ENCODE measurements at regions not wholly inside any gene's neighbourhood (a gene's known extent, or its start where the extent isn't known, plus 50 kb on each side); places are given as distances from the start of the nearest gene placed in this dataset.

DNA sequence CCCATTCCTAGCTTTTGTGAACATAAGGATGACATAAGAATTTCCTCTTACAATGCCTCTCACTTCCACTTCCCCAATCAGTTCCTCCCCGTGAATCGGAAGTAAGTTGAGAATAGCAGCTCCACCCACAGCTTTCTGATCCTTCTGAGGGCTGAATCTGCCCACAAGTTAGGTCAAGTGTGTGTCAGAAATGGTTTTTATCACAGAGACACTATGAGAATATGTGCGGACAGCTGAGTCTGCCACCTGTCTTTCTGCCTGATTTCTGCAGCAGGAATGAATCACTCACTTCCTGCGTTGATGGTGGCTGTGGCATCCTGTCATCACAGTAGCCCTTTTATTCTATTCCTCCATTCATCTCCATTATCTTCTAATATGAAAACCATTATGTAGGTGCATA, 70.2 kb downstream of the RIN2 start:
- peaks cover 48 to 55% of the 10 kb centered on the region in 2 donors for H3K36me3 Mint-ChIP-seq
- H3K9me3 Mint-ChIP-seq: no peaks in the 10 kb centered on the region
- peaks cover 0 to 4% (median 0%) of the 10 kb centered on the region in 3 donors for H3K27me3 Mint-ChIP-seq (ENCODE audit: low read depth in 3 of 3)
- Histone ChIP-seq H3K9me3 (replicated peaks in 1 of 2; ENCODE audit: control insufficient read depth in 1 of 2, insufficient read depth in 1 of 2, low read length in 2 of 2) (no peaks in the 10 kb centered on the region), H3K4me2 (replicated peaks; ENCODE audit: extremely low read depth, low read length, poor library complexity, severe bottlenecking) (peak overlapping the region; percentile 2), H3K27ac (ENCODE audit: low read depth in 1 of 2, low read length in 2 of 2) (peak overlapping the region in 1 of 2 donors; percentile 42), H2AFZ (ENCODE audit: insufficient read depth, low read depth, low read length, poor library complexity, severe bottlenecking) (no peak overlapping the region), H3K4me1 (ENCODE audit: control insufficient read depth in 1 of 2, insufficient read depth in 2 of 2, low read length in 2 of 2) (peaks cover 24% of the 10 kb centered on the region in 2 donors), H3K36me3 (replicated peaks in 1 of 2; ENCODE audit: control insufficient read depth in 1 of 2, insufficient read depth in 2 of 2, low read length in 2 of 2) (no peaks in the 10 kb centered on the region), H3K79me2 (ENCODE audit: insufficient read depth, low read length) (no peaks in the 10 kb centered on the region), H3K4me3 (replicated peaks in 1 of 3; ENCODE audit: low read depth in 2 of 3, low read length in 3 of 3) (peak overlapping the region in 1 of 3 experiments; percentile 25), H3K9ac (ENCODE audit: insufficient read depth, low read length, poor library complexity, severe bottlenecking) (no peak overlapping the region), H3K27me3 (ENCODE audit: control insufficient read depth in 2 of 2, insufficient read depth in 2 of 2, low read length in 2 of 2) (no peaks in the 10 kb centered on the region), H4K20me1 (ENCODE audit: insufficient read depth, low read length) (peaks cover 4% of the 10 kb centered on the region)
- WGBS (ENCODE audit: insufficient coverage): 0% methylated on average over 1 of the region's 4 CpGs
- H3K27ac Mint-ChIP-seq: peak overlapping the region; percentile 35 to 89 (median 79)
- intact Hi-C loops (cut with micrococcal nuclease): loop anchor here in 1 of 2 donors (5.0 kb wide), 1 partner anchor 39 kb away; no protein-coding TSS in a partner anchor
- H3K4me3 Mint-ChIP-seq: peak overlapping the region; percentile 20 to 68
- H3K4me1 Mint-ChIP-seq: peaks cover 40% of the 10 kb centered on the region
- peak; percentile 80 to 95 (median 87) for DNase-seq
- TF ChIP-seq CTCF (IDR thresholded peaks at IDR 0.05): peak; percentile 45

GRCh38 chr20:19830211-19830785, 72.2 kb downstream of the RIN2 start:
- Histone ChIP-seq H3K4me1 (ENCODE audit: control insufficient read depth in 1 of 2, insufficient read depth in 2 of 2, low read length in 2 of 2) (peaks cover 24% of the 10 kb centered on the region in 2 donors), H3K36me3 (replicated peaks in 1 of 2; ENCODE audit: control insufficient read depth in 1 of 2, insufficient read depth in 2 of 2, low read length in 2 of 2) (no peaks in the 10 kb centered on the region), H2AFZ (ENCODE audit: insufficient read depth, low read depth, low read length, poor library complexity, severe bottlenecking) (no peak overlapping the region), H3K27ac (ENCODE audit: low read depth in 1 of 2, low read length in 2 of 2) (no peak overlapping the region), H3K4me3 (replicated peaks in 1 of 3; ENCODE audit: low read depth in 2 of 3, low read length in 3 of 3) (no peak overlapping the region), H3K79me2 (ENCODE audit: insufficient read depth, low read length) (no peaks in the 10 kb centered on the region), H3K4me2 (replicated peaks; ENCODE audit: extremely low read depth, low read length, poor library complexity, severe bottlenecking) (no peak overlapping the region), H3K9ac (ENCODE audit: insufficient read depth, low read length, poor library complexity, severe bottlenecking) (no peak overlapping the region), H4K20me1 (ENCODE audit: insufficient read depth, low read length) (peaks cover 4% of the 10 kb centered on the region), H3K27me3 (ENCODE audit: control insufficient read depth in 2 of 2, insufficient read depth in 2 of 2, low read length in 2 of 2) (no peaks in the 10 kb centered on the region), H3K9me3 (replicated peaks in 1 of 2; ENCODE audit: control insufficient read depth in 1 of 2, insufficient read depth in 1 of 2, low read length in 2 of 2) (no peaks in the 10 kb centered on the region)
- no peak overlapping the region for H3K27ac Mint-ChIP-seq
- peaks cover 0 to 4% (median 0%) of the 10 kb centered on the region in 3 donors for H3K27me3 Mint-ChIP-seq (ENCODE audit: low read depth in 3 of 3)
- no peak for DNase-seq
- peaks cover 34 to 43% of the 10 kb centered on the region in 2 donors for H3K36me3 Mint-ChIP-seq
- intact Hi-C loops (cut with micrococcal nuclease): no loop called here
- WGBS (ENCODE audit: insufficient coverage): 100% methylated on average over 2 of the region's 2 CpGs
- TF ChIP-seq CTCF (IDR thresholded peaks at IDR 0.05): no peak
- peaks cover 37% of the 10 kb centered on the region for H3K4me1 Mint-ChIP-seq
- H3K9me3 Mint-ChIP-seq: no peaks in the 10 kb centered on the region
- H3K4me3 Mint-ChIP-seq: no peak overlapping the region
